Gastroesophageal sphincter (tissue), 3 donors: ENCODE measurements at regions not wholly inside any gene's neighbourhood (a gene's known extent, or its start where the extent isn't known, plus 50 kb on each side); places are given as distances from the start of the nearest gene placed in this dataset.

Experiments
- EP300 ChIP-seq: sonication (generic); formaldehyde crosslinking; IDR thresholded peaks from one replicate; pipeline ENCODE4 v1.6.1; 2017; ENCODE audit warnings: antibody characterized with exemption, mild to moderate bottlenecking
- POLR2A ChIP-seq, 2 donors: fragments of 450-650 bp; IDR thresholded peaks; one replicate each; pipeline ENCODE4 v1.6.1; 2017; ENCODE audit warnings: antibody characterized with exemption in 2 of 2, mild to moderate bottlenecking in 2 of 2, moderate library complexity in 1 of 2
- POLR2AphosphoS5 ChIP-seq: sonication (generic); formaldehyde crosslinking; IDR thresholded peaks from one replicate; pipeline ENCODE4 v1.6.1; 2017; ENCODE audit warnings: antibody characterized with exemption
- TF ChIP-seq, protein P1 (sequence below), 4 experiments: fragments of 200-600 bp in 2 of 4; fragments of 450-650 bp in 2 of 4; sonication (generic) in 1 of 4; IDR thresholded peaks; one replicate each; pipeline ENCODE4 v1.5.1; 2017 to 2019; ENCODE audit warnings: antibody characterized with exemption in 4 of 4, mild to moderate bottlenecking in 2 of 4, moderate library complexity in 2 of 4

DNA sequence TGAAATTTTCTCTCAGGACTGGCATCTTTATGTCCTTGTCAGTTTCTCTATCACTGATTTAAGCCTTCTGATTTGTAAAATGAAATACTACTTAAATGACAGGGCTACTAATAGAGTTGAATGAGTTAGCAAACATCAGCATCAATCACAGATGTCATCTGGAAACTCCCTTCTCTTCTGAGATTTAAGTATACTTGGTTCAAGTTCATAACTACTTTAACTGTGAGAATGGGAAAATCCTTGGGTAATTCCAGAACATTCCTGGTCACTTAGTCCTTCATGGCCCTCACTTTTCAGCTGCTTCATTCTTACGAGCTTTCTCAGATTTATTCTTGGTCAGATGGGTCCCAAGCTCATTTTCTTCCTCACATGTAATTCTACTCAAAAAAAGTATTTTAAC is 1655.3 kb upstream of the FLRT2 start:
- TF ChIP-seq, protein P1, sequence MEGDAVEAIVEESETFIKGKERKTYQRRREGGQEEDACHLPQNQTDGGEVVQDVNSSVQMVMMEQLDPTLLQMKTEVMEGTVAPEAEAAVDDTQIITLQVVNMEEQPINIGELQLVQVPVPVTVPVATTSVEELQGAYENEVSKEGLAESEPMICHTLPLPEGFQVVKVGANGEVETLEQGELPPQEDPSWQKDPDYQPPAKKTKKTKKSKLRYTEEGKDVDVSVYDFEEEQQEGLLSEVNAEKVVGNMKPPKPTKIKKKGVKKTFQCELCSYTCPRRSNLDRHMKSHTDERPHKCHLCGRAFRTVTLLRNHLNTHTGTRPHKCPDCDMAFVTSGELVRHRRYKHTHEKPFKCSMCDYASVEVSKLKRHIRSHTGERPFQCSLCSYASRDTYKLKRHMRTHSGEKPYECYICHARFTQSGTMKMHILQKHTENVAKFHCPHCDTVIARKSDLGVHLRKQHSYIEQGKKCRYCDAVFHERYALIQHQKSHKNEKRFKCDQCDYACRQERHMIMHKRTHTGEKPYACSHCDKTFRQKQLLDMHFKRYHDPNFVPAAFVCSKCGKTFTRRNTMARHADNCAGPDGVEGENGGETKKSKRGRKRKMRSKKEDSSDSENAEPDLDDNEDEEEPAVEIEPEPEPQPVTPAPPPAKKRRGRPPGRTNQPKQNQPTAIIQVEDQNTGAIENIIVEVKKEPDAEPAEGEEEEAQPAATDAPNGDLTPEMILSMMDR (IDR thresholded peaks at IDR 0.05) = no peak
- no peak for TF ChIP-seq EP300
- no peak for TF ChIP-seq POLR2A (IDR thresholded peaks at IDR 0.05)
- no peak for TF ChIP-seq POLR2AphosphoS5
